DMS79 (cell line): ENCODE measurements at regions not wholly inside any gene's neighbourhood (a gene's known extent, or its start where the extent isn't known, plus 50 kb on each side); places are given as distances from the start of the nearest gene placed in this dataset.
"Not testable (repeated sequence)": the region's sequence is repeated elsewhere in the genome, so short reads cannot be mapped to it uniquely, and the experiment has no call there.

ENCODE experiments used
- DNase-seq: peaks from one replicate; lab custom pipeline; 2025; lab: John Stamatoyannopoulos, UW

DNA sequence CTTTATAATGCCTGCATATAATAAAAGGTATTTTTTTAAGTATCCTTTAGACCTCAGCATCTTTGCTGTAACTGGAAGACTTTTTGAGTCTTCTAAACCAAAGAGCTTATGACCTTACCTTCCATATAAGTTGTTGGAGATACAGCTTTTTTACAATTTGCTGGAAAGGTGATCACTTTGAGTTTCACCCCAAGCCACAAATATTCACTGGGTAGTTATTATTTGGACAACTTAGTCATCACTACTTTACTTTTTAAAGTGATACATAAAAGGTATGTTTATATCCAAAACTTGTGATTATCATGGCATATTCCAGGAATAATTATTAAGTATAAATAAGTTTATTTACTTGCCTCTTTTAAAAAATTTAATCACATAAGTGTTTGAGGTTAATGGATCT is 246.7 kb upstream of the NRIP1 start:
- DNase-seq, result no peak

DNA sequence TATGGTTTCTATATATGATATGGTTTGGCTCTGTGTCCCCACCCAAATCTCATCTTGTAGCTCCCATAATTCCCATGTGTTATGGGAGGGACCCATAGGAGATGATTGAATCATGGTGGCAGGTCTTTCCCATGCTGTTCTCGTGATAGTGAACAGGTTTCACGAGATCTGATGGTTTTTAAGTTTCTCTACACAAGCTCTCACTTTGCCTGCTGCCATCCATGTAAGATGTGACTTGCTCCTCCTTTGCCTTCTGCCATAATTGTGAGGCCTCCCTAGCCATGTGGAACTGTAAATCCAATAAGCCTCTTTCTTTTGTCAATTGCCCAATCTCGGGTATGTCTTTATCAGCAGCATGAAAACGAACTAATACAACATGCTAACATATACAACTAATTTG is 252.2 kb upstream of the NRIP1 start:
- DNase-seq, result not testable (repeated sequence)

GRCh38 chr21:15319727-15320126 is 254.9 kb upstream of the NRIP1 start:
- DNase-seq, result no peak

DNA sequence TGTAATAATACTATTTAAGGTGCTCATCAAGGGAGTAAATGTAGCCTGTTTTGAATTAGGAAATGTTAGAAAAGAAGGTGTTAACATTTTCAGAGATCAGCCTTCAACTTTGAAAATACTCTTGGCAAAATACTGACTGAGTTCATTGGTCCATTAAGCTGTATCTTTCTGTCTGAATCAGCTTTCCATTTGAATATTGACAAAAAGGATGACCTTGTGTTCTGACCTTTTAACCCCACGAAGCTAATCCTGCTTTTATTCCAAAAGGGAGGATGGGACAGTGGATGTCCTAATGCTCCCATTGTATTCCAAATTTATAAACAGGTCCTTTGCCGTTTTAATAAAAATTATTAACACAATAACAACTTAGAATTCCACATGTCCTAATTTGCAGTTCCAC is 259.7 kb upstream of the NRIP1 start:
- no peak for DNase-seq

DNA sequence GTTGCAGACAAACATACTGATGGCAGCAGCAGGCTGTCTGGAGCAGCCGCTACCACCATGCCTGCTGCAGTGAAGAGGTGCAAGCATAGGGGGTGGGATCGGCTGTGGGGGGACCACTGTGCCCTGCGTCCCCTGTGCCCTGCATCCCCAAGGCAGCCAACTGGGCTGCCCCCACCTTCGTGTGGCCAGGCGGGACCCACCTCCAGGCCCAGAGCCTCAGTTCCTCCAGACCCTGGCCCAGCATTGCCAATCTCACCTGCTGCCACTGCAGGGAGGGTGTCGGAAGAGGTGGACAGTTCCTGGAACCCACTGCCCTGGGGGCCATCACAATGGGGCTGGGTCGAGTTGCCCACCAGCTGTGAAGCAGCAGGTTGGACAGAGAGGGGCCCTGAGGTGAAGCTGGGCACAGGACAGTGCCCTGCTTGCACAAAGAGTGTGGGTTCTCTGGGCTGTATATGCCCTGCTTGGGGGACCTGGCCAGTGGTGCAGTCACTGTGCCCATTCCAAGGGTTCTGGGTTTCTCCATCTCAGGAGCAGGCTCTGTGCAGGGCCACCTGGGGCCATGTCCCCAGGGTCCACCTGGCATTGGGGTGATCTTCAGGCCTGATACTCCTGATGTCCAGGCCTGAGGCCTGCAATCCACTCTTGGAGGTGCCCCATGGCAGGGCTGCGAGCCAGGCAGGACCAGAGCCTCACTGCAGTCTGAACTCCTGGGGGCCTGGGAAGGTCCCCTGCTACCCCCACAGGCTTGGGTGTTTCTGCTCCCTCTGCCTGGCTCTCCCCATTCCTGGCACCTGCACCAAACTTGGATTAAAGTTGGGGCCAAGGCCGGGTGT is 261.4 kb upstream of the NRIP1 start:
- DNase-seq, result no peak

- no peak for DNase-seq
Observed at GRCh38 chr21:15327637-15328265, 263.0 kb upstream of the NRIP1 start.

- no peak for DNase-seq
Observed at GRCh38 chr21:15329191-15329590, 264.4 kb upstream of the NRIP1 start.

- DNase-seq, result no peak
Observed at GRCh38 chr21:15330872-15331271, 266.1 kb upstream of the NRIP1 start.

GRCh38 chr21:15332572-15332971 is 267.8 kb upstream of the NRIP1 start:
- no peak for DNase-seq

- DNase-seq, result no peak
Observed at GRCh38 chr21:15333136-15333710, 268.4 kb upstream of the NRIP1 start.

GRCh38 chr21:15333951-15334350 is 269.2 kb upstream of the NRIP1 start:
- no peak for DNase-seq

- DNase-seq, result no peak
Observed at GRCh38 chr21:15343066-15343465, 278.3 kb upstream of the NRIP1 start.

- DNase-seq, result no peak
Observed at GRCh38 chr21:15352009-15352408, 287.2 kb upstream of the NRIP1 start.

GRCh38 chr21:15353546-15353945 is 288.7 kb upstream of the NRIP1 start:
- DNase-seq, result no peak

- no peak for DNase-seq
Observed at GRCh38 chr21:15354516-15354915, 289.7 kb upstream of the NRIP1 start.

DNA sequence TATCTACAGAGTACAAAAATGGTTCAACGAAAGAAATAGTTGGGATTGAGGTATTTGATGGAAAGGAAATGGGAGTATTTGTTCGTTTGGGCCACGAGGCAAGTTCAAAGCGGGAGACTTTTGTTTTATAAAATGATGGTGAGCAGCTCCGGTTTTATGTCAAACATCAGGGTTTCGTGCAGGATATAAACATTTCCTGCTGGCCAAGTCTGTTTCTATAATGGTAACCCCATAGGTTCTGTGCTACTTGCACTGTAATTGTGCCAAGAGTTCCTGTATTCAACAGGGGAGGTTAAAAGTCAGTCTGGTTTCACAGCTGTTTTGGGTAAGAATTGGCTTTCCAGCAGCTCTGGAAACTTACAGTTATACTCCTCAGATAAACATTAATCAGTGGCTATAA is 290.3 kb upstream of the NRIP1 start:
- DNase-seq, result no peak

- DNase-seq, result no peak
Observed at GRCh38 chr21:15359251-15359650, 294.5 kb upstream of the NRIP1 start.

GRCh38 chr21:15362458-15362857 is 297.7 kb upstream of the NRIP1 start:
- DNase-seq, result no peak

GRCh38 chr21:15363921-15364320 is 299.1 kb upstream of the NRIP1 start:
- no peak for DNase-seq

- no peak for DNase-seq
Observed at GRCh38 chr21:15365751-15366392, 301.1 kb upstream of the NRIP1 start.

DNA sequence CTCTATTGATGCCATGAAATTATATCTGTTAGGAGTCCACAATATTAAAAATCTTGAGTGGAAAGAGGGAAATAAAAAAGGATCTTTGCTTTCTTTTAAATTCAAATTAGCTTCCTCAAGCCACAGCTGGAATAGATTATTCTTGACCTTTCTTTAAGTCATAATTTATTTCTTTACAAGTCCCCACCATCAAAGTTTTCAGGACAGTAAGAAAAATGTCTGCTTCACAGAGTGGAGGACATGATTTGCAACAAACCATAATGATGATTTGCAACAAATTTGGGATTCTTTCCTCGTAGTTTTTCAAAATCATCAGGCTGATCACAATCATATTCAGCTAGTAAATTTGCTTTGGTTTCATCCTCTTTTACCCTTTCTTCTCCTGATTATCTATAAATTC is 301.8 kb upstream of the NRIP1 start:
- DNase-seq, result no peak

- no peak for DNase-seq
Observed at GRCh38 chr21:15367061-15367626, 302.3 kb upstream of the NRIP1 start.
